A204.1 (cell line): ENCODE measurements at regions not wholly inside any gene's neighbourhood (a gene's known extent, or its start where the extent isn't known, plus 50 kb on each side); places are given as distances from the start of the nearest gene placed in this dataset.
"Not testable (repeated sequence)": the region's sequence is repeated elsewhere in the genome, so short reads cannot be mapped to it uniquely, and the experiment has no call there.

Experiments used
- FAIRE-seq: peaks from 2 replicates; lab custom pipeline; 2012; peaks lifted over from hg19 to GRCh38; lab: Jason Lieb, UNC

DNA sequence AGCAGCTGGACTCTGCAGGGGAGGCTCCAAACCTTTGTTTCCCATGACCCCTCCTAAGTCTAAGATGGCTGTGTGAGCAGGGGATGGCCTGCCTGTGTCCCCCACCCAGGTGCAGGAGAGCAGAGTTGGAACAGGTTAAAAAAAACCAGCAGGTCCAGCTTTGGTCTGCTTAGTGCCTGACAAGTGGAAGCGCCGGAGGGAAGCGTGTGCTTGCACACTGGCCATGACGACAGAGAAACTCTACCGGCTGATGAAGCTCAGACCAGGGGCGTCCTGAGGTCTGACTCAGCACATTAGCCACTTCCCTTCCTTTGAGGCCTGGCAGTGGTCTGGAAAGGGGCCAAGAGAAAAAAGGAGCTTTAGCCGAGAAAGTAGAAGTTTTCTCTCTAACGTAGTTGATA lies 280.1 kb downstream of the VRK1 start:
- FAIRE-seq, result no peak

DNA sequence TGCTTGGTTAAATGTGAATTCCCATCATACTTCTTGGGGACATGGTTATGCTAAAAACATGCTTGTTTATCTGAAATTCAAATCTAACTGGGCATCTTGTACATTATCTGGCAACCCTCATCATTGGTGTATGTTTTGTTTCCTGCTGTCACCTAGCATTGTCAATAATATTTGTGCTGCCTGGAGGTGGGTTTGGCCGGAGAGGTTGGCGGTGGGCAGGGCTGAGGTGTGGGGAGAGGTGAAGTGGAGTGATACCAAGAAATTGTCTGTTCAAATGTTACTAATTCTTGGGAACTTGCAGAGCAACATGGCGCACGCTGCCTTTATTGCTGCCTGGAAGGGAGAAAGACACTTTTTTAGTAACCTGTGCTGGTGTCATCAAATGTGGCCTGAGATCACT lies 280.5 kb downstream of the VRK1 start:
- FAIRE-seq, result no peak

DNA sequence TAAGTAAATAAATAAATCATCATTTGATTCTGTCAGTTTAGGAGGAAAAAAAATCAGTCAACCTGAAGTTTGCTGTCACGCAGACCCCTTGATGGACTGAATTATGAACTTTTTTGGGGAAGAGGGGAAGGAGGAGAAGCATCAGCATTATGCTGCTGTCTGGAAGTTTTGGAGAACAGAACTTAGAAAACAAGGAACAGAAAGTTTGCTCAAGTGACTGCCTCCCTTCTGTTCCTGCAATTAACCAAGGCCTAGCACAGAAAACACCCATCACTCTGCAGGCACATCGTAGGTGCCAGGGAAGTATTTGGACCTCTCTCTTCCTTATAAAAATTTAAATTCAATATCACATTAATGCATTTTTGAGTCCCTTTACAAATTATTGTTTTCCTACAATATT lies 283.8 kb downstream of the VRK1 start:
- no peak for FAIRE-seq

DNA sequence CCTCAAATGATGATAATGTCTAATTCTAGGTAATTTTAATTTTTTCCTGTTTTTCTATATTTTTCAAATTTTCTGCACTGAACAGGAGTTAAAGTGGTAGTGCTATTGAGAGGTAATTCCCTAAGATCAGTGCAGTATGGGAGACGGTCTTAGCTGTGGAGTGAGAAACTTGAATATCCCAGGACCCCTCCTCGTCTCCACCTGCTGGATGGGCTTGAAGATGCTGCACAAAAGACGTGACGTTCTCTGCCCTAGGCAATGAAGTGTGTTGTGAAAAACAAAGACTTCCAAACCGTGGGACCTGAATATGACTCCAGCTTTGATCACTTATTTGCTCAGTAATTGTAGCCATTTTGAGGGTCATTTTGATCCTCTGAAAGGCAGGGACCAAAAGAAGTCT lies 298.1 kb downstream of the VRK1 start:
- no peak for FAIRE-seq

DNA sequence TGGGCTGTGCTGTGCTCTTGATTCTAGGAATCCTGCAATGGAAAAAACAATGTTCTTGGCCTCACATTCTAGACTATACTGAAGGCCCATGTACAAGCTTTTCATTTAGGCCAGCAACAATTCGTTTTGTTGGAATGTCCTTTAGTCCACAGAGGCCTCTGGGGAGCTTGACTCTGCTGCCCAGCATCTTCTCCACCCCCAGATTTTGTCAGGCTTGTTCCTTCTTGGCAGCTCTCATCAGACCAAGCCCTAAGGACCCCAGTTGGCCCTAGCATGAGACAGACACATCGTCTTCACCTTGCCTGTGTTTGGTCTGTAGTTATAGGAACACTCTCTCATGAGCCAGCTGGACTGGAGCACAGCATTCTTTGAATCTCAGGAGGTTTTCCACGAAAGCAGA lies 300.1 kb downstream of the VRK1 start:
- FAIRE-seq, result no peak

DNA sequence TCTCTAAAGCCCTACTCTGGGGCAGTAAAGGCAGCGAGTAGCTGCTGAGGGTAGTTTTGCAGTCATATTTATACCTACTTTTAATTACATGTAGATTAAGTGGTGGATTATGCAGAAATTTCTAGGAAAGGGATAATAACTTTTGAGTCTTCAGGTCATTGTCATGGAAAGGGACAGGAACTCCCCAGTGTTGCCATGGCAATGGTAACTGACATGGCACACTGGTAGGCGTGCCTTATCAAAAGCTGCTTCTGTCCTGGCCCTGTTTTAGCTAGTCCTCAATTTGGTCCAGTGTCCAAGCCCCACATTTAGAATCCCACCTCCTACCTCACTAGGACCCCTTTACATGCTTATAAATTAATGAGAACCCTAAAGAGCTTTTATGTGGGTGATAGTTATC lies 303.1 kb downstream of the VRK1 start:
- FAIRE-seq, result no peak

DNA sequence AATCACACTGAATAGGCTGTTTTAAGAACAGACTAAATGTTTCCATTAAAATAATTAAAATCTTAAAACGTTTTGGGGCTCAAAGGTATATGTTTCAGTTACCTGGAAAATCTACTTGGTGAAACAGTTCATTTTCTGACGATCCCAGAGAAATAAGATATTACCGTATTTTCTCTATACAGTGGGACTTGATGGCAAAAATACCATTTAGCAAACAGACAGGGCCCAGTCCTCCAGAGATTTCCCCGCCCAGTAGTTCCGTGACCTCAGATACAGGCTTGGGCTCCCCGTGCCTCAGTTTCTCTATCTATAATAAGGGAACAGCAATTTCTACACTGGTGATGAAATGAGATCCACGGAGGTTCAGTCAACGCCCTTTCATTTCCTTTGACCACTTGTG lies 304.4 kb downstream of the VRK1 start:
- no peak for FAIRE-seq

DNA sequence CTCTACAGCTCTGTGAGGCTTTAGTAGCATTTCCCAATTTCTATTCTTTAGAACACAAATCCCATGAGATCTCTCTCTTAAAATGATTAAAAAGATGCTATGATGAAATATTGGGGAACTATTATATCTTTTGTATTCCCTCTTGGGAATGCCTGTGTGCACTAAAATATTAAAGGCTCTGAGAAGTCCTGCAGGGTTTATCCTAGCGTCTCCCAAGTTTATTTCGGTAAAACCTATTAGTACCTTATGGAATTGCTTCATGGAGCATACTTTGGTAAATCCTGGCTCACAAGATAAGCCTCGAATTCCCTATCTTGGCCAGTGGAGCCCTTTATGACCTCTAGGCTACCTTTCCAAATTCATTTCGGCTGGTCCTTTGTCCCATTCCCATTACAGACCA lies 306.8 kb downstream of the VRK1 start:
- no peak for FAIRE-seq

DNA sequence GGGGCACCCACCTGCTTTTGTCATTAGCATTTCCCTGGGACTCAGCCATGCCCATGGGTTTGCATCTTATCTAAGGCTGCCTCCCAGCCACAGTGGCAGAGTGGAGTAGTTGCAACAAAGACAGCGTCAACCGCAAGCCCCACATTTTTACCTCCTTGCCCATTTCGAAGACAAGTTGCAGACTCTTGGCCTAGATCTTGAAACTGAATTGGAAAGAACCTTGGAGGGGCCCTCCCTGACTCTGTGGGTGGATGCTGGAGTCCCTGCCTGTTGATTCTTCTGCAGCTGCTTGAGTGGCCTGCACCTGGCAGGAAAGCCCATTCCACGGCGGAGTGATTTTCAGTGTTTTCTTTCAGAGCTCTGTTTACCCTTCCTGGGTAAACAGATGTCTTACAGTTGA lies 309.0 kb downstream of the VRK1 start:
- no peak for FAIRE-seq

DNA sequence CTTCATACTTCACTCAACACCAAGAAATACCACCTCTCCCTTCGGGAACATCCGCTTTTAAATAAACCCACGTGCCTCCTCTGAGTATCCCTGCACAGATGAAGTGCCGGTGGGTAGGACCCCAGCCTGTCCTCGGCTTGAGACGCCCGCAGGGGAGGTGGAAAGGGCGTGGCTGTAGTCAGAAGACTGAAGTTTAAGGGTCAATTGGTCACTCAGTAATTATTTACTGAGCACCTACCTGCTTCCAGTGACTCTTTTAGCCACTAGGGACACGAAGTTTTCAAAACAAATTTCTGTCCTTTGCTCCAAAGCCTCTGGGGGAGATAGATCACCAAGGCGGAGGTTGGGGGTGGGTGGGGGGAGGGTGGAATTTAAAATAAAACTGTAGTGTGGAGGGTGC lies 309.4 kb downstream of the VRK1 start:
- FAIRE-seq, result no peak

DNA sequence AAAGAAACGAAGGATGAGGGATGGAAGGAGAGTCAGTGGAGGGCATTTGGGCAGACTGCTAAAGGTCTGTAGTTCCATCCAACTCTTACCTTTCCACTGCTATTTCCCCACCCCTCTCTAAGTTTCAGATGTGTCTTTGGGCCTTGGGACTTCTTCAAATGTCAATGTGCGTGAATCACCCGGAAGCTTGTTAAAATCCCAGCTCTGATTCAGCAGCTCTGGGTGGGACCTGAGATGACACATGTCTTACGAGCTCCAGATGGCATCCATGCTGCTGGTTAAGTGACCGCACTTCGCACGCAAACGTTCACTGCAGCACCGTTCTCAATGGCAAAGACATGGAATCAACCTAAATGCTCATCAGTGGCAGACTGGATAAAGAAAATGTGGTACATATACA lies 309.9 kb downstream of the VRK1 start:
- no peak for FAIRE-seq

DNA sequence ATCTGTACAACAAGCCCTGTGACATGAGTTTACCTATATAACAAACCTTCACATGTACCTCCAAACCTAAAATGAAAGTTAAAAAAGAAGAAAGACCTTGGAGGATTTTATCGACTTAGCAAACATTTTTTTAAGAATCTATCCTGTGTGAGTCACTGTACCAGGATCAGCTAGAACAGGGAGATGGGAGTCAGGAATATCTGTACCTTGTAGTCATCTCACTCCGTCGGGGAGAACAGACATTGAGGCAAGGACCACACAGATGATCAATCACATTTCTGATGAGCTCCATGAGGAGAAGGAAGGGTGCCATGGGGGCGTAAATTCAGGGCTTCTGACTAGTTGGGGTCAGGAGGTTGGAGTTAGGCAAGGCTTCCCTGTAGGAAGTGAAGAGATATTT lies 310.6 kb downstream of the VRK1 start:
- FAIRE-seq, result no peak

DNA sequence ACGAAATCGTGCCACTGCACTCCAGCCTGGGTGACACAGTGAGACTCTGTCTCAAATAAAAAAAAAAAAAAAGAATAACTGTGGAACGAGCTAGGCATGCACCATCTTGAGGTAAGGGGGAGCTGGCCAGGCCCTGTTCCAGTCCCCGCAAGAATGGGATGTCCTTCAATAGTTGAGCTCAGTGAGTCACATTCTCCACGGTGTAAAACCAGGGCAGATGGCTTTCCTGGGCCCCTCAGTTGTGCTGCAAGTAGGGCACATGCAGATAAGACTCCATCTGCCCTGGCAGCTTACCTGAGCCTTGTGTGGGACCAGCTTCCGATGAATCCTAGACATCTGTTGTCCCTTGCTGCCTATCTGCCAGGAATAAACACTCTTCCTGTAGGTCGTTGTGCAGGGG lies 312.1 kb downstream of the VRK1 start:
- FAIRE-seq, result no peak

DNA sequence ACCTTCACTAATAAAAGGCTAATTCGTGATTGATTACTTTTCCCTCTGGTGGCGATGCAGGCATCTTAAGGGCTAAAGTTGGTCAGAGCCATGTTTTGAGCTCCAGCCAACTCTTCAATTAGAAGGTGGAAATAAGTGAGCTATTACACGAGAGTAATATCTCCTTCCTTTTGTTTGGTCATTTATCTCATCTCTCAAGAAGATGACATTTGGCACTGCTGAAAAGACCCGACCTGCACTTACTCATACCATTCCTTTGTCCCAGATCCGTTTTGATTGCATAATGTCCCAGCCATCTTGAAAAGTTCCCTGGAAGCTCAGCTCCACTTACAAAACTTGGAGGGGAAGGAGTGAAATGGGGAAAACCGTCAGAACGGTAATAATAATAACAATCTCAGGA lies 316.2 kb downstream of the VRK1 start:
- FAIRE-seq, result no peak

DNA sequence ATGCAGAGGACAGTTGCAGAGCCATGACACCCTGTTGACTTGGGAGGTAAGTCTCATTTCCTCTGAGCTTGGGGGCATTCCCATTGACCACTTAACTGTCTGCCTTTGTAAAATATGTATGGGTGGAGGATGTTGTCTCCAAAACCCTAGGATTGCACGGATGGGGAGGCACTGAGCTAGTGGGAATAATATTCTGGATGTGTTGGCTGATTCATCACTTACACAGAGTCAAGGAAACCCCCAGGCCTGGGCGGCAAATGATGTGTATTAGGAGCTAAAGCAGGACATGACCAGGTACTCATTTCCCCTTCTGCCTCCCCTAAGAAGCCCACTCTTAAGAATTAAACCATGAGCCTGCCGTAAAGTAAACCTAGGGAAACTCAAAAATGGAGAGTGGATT lies 319.4 kb downstream of the VRK1 start:
- no peak for FAIRE-seq

DNA sequence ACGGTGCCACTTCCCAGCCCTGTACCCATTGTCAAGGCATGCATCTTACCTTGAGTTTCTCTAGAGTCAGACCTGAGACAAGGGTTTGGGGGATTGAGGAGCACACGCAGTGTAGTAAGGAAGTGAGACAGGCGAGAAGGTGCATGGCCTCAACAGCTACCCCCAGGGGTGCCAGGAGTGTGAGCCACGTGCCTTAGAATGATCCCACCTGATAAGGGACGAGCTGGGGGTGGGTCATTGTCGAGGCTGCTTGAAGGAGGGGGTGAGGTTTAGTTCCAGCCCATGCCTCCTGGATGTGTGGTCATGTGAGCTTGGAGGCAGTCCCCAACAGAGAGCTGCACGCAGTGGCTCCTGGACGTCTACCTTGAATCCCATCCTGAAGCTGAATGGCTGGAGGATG lies 320.5 kb downstream of the VRK1 start:
- no peak for FAIRE-seq

DNA sequence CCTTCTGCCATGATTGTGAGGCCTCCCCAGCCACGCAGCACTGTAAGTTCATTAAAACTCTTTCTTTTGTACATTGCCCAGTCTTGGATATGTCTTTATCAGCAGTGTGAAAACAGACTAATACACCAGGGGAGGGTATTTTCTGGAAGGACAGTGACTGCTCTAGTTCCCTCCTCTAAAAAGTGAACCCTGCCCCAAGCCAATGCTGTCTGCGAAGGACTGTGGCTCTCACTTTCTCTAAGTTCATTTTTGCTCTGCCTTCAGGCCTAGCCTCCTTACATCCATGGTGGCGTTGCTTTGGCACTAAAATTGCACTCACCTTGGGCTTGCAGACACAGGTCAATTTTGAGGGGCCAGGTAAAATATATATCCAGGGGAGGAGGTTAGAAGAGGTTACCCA lies 323.0 kb downstream of the VRK1 start:
- FAIRE-seq, result no peak

DNA sequence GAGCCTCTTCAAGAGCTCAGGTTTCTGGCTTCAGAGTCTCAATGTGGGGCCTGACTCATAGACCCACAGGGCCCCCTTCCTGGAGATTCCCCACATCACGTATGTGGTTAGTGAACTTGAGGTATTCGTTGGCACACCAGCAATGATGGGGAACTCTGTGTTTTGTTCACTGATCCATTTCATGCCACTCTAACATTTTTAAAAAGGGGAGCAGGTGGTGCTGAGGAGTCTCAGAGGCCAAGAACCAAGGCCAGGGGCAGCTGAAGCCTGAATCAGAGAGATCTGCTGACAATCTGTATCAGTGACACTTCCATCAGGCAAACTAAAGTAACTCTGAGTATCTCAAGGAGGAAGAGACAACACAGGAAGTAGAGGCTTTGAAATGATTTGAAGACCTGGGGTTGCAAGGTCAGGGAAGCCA lies 323.4 kb downstream of the VRK1 start:
- no peak for FAIRE-seq

DNA sequence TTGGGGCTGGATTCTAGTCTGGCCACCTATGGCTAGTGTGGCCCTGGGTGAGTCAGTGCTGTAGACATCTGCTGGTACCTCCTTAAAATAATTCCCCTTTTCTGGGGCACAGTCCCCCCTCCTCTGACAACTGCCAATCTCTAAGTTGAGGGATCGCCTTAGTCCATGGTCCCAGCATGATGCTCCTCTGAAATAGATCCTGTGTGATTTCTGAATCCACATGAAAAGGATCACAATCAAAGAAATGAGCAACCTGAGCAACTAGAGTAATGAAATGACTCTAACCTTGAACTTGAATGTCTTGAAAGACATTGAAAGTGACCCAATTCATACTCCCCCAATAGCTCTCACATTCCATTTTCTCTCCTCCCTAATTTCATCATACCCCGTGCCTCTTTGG lies 332.5 kb downstream of the VRK1 start:
- no peak for FAIRE-seq

DNA sequence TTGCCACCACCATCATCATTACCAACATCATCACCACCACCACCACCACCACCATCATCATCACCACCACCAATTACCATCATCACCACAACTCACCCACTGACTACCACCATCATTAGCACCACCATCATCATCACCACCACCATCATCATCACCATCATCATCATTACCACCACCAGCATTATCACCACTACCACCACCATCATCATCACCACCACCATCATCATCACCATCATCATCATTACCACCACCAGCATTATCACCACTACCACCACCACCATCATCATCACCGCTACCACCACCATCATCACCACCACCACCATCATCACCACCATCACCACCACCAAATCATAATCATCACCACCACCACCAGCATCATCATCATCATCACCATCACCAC lies 338.7 kb downstream of the VRK1 start:
- not testable (repeated sequence) for FAIRE-seq

DNA sequence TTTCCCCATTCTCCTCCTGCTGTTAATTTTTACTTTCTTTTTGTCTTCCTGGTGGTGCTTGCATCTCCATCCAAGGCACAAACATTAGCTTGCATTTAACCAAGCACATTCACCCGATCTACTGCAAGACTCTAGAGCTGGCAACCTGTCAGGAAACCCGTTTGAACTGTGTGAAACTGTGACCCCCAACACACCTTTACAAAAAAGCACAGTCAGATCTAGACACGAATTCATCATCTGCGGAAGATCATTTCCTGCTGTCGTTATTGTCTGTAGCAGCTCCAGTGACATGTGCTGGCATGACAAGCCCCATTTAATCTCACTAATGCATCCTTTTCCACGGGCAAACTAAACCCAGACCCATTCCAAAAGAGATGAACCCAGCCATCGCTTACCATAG lies 340.5 kb downstream of the VRK1 start:
- FAIRE-seq, result no peak

DNA sequence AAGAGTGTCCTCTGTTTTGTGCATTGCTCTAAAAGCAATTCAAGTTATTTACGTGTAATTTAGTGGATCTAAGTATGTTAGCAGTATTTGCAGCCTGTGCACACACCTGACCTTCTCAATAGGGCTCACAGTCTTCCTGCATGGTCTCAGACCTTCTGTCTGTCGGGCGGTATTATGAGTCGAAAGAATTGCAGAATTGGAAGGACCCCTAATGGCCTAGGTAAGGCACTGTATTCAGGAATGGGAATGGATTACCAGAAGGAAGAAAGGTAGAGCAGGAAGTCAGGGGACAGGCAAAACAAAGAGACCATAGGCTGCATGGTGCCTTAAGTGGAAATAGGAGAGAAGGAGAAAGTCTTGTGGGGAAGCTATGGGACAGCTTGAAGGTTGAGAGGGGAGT lies 341.6 kb downstream of the VRK1 start:
- FAIRE-seq, result no peak

DNA sequence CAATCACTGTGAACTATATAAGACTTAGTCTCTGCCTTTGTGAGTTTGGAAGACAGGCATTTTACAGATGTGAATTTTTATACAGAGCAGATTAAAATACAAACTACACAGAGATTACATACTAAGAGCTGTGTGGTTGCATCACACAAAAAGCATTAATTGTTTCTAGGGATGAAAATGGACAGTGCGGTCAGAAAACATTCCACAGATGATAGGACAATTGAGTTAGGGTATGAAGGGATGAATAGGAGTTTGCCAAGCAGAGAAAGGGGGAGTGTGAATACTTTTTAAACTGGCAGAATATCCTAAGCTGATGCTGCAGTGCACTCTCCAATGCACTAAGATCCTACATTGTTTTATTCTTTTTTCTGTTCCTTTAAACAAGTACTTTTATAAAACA lies 345.8 kb downstream of the VRK1 start:
- FAIRE-seq, result no peak

DNA sequence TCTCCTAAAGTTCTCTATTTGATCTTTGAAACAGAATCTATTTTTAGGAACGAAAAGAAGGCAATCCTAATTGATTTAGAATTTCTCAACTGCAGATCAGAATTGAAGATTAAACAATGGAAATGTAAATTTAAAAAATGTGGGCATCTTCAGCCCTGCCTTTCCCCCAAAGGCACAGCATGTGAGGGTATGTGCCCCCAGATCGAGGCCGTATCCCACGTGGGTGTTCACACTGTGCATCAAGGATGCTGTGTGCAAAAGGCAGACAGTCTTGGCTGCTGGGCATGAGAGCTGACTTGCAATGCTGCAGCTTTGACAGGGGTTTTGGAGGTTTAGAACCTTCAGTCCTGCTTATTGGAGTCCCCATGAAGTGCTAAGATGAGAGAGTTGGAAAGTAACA lies 346.3 kb downstream of the VRK1 start:
- FAIRE-seq, result no peak

DNA sequence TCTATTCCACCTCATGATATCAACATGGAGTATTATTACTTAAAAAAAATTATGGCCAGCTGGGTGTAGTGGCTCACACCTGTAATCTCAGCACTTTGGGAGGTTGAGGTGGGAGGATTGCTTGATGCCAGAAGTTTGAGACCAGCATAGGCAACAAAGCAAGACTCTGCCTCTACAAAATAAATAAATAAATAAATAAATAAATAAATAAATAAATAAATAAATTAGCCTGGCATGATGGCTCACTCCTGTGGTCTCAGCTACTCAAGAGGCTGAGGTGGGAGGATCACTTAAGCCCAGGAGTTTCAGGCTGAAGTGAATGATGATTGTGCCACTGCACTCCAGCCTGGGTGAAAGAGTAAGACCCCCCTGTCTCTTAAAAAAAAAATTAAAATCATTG lies 350.8 kb downstream of the VRK1 start:
- FAIRE-seq, result not testable (repeated sequence)

DNA sequence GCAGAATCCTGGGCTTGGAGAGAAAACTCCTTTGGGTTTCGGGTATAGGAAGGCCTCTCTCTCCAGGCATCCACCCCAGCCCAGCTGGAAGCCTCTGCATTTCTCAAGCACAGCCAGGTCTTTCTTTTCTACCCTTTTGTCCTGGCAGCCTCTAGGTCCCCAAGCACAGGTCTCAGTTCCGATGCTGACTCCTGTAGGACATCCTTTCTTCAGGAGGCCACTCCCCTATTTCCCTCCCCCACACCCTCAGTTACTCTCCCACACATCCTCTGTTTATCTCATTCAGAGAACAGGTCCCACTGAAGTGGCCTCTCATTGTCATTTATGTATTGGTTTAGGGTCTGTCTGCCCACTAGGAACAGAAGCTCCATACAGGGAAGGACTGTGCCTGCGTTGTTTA lies 352.6 kb downstream of the VRK1 start:
- no peak for FAIRE-seq
